ENCODE measurements at regions not wholly inside any gene's neighbourhood (a gene's known extent, or its start where the extent isn't known, plus 50 kb on each side); places are given as distances from the start of the nearest gene placed in this dataset.

DNA sequence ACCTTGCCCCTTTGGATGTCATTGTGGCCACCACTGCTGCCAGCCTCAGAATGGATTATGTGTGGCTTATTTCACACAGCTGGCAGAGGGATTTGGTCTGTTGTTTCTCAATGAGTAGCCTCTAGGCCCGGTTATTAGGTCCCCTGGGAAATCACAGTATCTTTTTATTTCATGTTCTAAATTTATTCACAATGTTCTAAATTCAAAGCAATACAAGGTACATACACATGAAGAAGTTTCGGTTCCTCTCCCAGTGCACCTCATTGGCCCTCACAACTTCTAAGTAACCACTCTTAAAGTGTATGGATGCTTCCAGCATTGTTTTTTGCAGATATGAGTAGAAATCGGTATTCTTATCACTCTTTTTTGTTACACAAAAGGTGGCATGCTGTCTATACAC lies 262.7 kb downstream of the RCHY1 start:
- Histone ChIP-seq H3K36me3 (replicated peaks) (no peaks in the 10 kb centered on the region), H3K4me3 (ENCODE audit: low read depth, low read length) (no peak overlapping the region), H3K27ac (no peak overlapping the region), H3K27me3 (replicated peaks) (no peaks in the 10 kb centered on the region)
- in situ Hi-C loops (cut with HindIII; ENCODE audit: low pct_ligation_motif_present, low sequenced_read_pairs), result no loop called here
- no peak for DNase-seq
- TF ChIP-seq, protein P1, sequence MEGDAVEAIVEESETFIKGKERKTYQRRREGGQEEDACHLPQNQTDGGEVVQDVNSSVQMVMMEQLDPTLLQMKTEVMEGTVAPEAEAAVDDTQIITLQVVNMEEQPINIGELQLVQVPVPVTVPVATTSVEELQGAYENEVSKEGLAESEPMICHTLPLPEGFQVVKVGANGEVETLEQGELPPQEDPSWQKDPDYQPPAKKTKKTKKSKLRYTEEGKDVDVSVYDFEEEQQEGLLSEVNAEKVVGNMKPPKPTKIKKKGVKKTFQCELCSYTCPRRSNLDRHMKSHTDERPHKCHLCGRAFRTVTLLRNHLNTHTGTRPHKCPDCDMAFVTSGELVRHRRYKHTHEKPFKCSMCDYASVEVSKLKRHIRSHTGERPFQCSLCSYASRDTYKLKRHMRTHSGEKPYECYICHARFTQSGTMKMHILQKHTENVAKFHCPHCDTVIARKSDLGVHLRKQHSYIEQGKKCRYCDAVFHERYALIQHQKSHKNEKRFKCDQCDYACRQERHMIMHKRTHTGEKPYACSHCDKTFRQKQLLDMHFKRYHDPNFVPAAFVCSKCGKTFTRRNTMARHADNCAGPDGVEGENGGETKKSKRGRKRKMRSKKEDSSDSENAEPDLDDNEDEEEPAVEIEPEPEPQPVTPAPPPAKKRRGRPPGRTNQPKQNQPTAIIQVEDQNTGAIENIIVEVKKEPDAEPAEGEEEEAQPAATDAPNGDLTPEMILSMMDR (IDR thresholded peaks at IDR 0.05; ENCODE audit: low read depth, low read length, missing control alignments), result no peak

DNA sequence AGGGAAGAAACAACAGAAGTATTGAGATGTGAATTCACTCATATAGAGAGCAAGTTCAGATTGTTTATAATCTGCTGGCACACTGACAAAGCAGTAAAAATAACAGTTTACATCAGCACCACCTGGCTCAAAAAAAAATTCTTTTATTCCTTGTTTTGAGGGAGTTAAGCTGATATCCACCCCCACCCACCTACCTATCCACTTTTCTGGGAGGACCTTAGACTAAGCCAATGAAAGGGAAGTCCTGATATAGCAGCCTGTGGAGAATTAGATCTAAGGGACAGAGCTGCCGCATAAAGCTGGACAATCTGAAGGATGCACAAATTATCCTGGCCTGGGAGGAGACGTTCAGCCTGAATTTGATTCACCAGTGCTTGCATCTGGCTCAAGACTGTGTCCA lies 264.5 kb downstream of the RCHY1 start:
- no peaks in the 10 kb centered on the region for H3K36me3 ChIP-seq (replicated peaks)
- no peak overlapping the region for H3K27ac ChIP-seq
- in situ Hi-C loops (cut with HindIII; ENCODE audit: low pct_ligation_motif_present, low sequenced_read_pairs), result no loop called here
- no peaks in the 10 kb centered on the region for H3K27me3 ChIP-seq (replicated peaks)
- no peak for DNase-seq
- TF ChIP-seq, protein P1 (IDR thresholded peaks at IDR 0.05; ENCODE audit: low read depth, low read length, missing control alignments), result no peak
- H3K4me3 ChIP-seq (ENCODE audit: low read depth, low read length), result no peak overlapping the region

DNA sequence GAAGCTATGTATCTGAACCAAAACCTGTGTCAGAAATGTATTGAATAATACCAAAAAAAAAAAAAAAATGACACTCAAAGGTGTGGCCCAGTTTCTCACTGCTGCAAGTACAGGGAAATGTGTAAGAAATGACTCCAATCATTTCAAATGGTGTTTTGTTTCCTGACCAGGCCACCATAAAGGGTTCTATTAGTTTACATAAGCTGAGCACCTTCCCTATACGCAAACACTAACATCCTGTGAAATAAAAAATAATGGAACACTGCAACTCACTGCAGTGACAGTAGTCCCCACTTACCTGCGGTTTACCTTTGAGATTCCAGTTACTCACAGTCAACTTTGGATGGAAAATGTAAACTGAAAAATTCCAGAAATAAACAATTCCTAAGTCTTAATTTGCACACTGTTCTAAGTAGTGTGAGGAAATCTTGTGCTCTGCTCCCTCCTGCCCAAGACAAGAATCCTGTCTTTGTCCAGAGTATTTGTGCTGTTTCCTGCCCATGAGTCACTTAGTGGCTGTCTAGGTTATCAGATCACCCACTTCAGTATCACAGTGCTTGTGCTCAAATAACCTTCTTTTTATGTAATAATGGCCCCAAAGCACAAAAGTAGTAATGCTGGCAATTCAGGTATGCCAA lies 265.3 kb downstream of the RCHY1 start:
- Histone ChIP-seq H3K4me3 (ENCODE audit: low read depth, low read length) (no peak overlapping the region), H3K27ac (no peak overlapping the region), H3K36me3 (replicated peaks) (no peaks in the 10 kb centered on the region), H3K27me3 (replicated peaks) (no peaks in the 10 kb centered on the region)
- peak; percentile 5 for DNase-seq
- TF ChIP-seq, protein P1 (IDR thresholded peaks at IDR 0.05; ENCODE audit: low read depth, low read length, missing control alignments), result no peak
- in situ Hi-C loops (cut with HindIII; ENCODE audit: low pct_ligation_motif_present, low sequenced_read_pairs), result no loop called here

DNA sequence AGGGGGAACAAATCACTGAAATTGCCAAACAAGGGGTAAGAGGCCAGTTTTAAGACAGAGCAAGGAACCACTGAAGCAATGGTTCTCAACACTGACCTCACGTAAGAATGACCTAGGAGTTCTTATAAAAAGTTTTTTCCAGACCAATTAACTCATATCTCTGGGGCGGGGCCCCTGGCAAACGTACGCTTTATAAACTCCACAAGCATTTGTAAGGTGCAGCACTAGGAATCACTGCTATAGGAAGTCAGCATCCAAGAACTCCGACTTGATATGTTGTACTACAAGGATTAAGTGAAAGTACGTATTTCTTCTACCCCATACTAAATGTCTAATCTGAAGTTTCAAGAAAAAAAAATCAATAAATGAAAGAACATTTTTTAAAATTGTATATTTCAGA lies 269.9 kb downstream of the RCHY1 start:
- Histone ChIP-seq H3K4me3 (ENCODE audit: low read depth, low read length) (no peak overlapping the region), H3K27me3 (replicated peaks) (no peaks in the 10 kb centered on the region), H3K36me3 (replicated peaks) (no peaks in the 10 kb centered on the region), H3K27ac (no peak overlapping the region)
- TF ChIP-seq, protein P1 (IDR thresholded peaks at IDR 0.05; ENCODE audit: low read depth, low read length, missing control alignments), result no peak
- no peak for DNase-seq
- in situ Hi-C loops (cut with HindIII; ENCODE audit: low pct_ligation_motif_present, low sequenced_read_pairs), result no loop called here

DNA sequence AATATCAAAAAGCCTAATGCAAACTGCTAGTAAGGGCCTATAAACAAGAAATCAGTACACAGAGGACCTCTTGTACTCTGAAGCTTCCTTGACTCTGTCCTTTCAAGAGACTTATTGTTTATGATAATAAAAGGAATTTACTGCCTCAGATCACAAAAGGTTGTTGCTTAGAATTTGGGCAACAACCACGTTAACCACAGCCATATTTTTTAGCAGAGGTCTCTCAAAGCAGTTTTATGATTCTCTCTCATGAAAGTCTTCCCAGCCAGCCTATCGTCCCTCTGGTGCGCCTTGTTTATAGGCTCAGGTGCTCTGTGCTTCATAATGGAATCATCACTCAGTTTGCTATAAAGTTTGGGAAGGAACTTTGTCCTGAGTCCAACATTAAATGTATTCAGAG lies 270.6 kb downstream of the RCHY1 start:
- no peaks in the 10 kb centered on the region for H3K27me3 ChIP-seq (replicated peaks)
- no peak overlapping the region for H3K4me3 ChIP-seq (ENCODE audit: low read depth, low read length)
- no peaks in the 10 kb centered on the region for H3K36me3 ChIP-seq (replicated peaks)
- no peak overlapping the region for H3K27ac ChIP-seq
- no peak for DNase-seq
- in situ Hi-C loops (cut with HindIII; ENCODE audit: low pct_ligation_motif_present, low sequenced_read_pairs), result no loop called here
- TF ChIP-seq, protein P1 (IDR thresholded peaks at IDR 0.05; ENCODE audit: low read depth, low read length, missing control alignments), result no peak

DNA sequence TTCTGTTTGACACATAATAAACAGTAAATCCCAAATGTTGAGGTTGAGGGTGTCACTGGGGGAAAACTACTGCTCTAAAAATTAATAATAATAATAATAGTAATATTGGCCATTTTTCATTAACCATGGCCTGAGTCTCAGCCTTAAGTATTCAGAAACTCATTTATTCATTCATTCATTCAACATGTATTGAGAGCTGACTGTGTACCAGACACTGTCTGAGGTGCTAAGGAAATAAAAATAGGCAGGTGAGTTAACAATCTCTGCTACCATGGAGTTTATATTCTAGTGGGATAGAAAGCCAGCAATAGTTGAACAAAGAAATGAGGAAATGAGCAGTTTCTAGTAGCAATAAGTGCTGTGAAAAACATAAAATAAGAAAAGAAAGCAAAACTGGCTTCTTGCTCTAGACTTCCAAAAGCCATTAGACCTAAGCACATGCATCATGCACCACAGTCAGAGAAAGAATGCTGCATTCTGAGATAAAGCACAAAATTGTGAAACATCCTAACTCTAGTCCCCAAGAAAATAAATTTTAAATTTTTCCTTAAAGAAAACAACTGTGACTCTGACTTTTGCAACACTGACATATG lies 278.7 kb downstream of the RCHY1 start:
- Histone ChIP-seq H3K4me3 (ENCODE audit: low read depth, low read length) (no peak overlapping the region), H3K27ac (no peak overlapping the region), H3K36me3 (replicated peaks) (no peaks in the 10 kb centered on the region), H3K27me3 (replicated peaks) (no peaks in the 10 kb centered on the region)
- DNase-seq, result no peak
- in situ Hi-C loops (cut with HindIII; ENCODE audit: low pct_ligation_motif_present, low sequenced_read_pairs), result no loop called here
- TF ChIP-seq, protein P1 (IDR thresholded peaks at IDR 0.05; ENCODE audit: low read depth, low read length, missing control alignments), result no peak

All from brain microvascular endothelial cell (primary cell).